ENCODE measurements at regions not wholly inside any gene's neighbourhood (a gene's known extent, or its start where the extent isn't known, plus 50 kb on each side); places are given as distances from the start of the nearest gene placed in this dataset.

- no CpG with 5 or more reads among the region's 5 CpGs for WGBS (ENCODE audit: extremely low coverage, insufficient read length, low lambda C conversion rate)
- Histone ChIP-seq H4K91ac (ENCODE audit: insufficient read length, low read depth, low read length) (no peak overlapping the region), H3K23ac (ENCODE audit: insufficient read length, low read depth, low read length) (no peak overlapping the region), H3K56ac (ENCODE audit: insufficient read length, low read depth, low read length) (no peak overlapping the region), H3K79me1 (ENCODE audit: insufficient read depth, low read depth, low read length, poor library complexity, severe bottlenecking) (no peaks in the 10 kb centered on the region), H2BK20ac (ENCODE audit: low read depth, low read length, poor library complexity, severe bottlenecking) (no peak overlapping the region), H3K14ac (ENCODE audit: insufficient read depth, low read length) (no peak overlapping the region), H4K20me1 (ENCODE audit: control insufficient read depth, insufficient read depth, insufficient read length) (no peaks in the 10 kb centered on the region), H2BK12ac (ENCODE audit: insufficient read length, low read depth, low read length) (no peak overlapping the region), H2BK15ac (ENCODE audit: low read depth, low read length) (no peak overlapping the region), H4K8ac (replicated peaks; ENCODE audit: insufficient read length, low read depth, low read length) (no peak overlapping the region), H3K23me2 (ENCODE audit: insufficient read length, low read depth, low read length, poor library complexity, severe bottlenecking) (no peaks in the 10 kb centered on the region), H2AFZ (ENCODE audit: low read length) (no peak overlapping the region), H3T11ph (ENCODE audit: low read length) (no peak overlapping the region), H4K5ac (ENCODE audit: insufficient read length, low read depth, low read length) (no peak overlapping the region), H3K27ac (ENCODE audit: insufficient read length, low read depth, low read length) (no peak overlapping the region), H2AK5ac (ENCODE audit: insufficient read length, low read length) (no peak overlapping the region), H3K9ac (ENCODE audit: extremely low read depth, insufficient read length, low read length) (no peak overlapping the region), H2BK5ac (ENCODE audit: insufficient read length, low read length) (no peak overlapping the region), H3K18ac (ENCODE audit: insufficient read length, low read depth, low read length) (no peak overlapping the region), H3K4me2 (ENCODE audit: insufficient read depth, insufficient read length, low read length) (no peak overlapping the region), H3K4me1 (ENCODE audit: insufficient read depth, low read length) (no peaks in the 10 kb centered on the region), H3K9me3 (ENCODE audit: control insufficient read depth, low read depth, low read length) (no peaks in the 10 kb centered on the region), H3K79me2 (ENCODE audit: insufficient read depth, low read length) (no peaks in the 10 kb centered on the region), H3K27me3 (ENCODE audit: insufficient read depth, low read length) (no peaks in the 10 kb centered on the region), H2BK120ac (ENCODE audit: low read depth, low read length, poor library complexity, severe bottlenecking) (no peak overlapping the region), H3K4ac (ENCODE audit: low read depth, low read length) (no peak overlapping the region)
- no peak for DNase-seq
- H3K4me3 Mint-ChIP-seq: no peak overlapping the region
- no peaks in the 10 kb centered on the region for H3K36me3 Mint-ChIP-seq (ENCODE audit: insufficient read depth in 1 of 3, low read depth in 3 of 3)
- H3K27me3 Mint-ChIP-seq (ENCODE audit: low read depth): peaks cover 2% of the 10 kb centered on the region; the same call in 1 of the 2 replicates
- no peaks in the 10 kb centered on the region for H3K4me1 Mint-ChIP-seq
- no peaks in the 10 kb centered on the region for H3K9me3 Mint-ChIP-seq
- H3K27ac Mint-ChIP-seq: no peak overlapping the region
- TF ChIP-seq CTCF (conservative IDR thresholded peaks at IDR 0.05): no peak
Observed at GRCh38 chr2:18104595-18105224, 226.2 kb downstream of the KCNS3 start.
